Lung microvascular endothelial cell (primary cell): ENCODE measurements at regions not wholly inside any gene's neighbourhood (a gene's known extent, or its start where the extent isn't known, plus 50 kb on each side); places are given as distances from the start of the nearest gene placed in this dataset.

Experiments used
- DNase-seq, 2 donors: peaks; one replicate each; pipeline versions ENCODE4 v3.0.0 to v3.0.0-alpha.2; 2010; ENCODE audit warnings: low read depth in 2 of 2

DNA sequence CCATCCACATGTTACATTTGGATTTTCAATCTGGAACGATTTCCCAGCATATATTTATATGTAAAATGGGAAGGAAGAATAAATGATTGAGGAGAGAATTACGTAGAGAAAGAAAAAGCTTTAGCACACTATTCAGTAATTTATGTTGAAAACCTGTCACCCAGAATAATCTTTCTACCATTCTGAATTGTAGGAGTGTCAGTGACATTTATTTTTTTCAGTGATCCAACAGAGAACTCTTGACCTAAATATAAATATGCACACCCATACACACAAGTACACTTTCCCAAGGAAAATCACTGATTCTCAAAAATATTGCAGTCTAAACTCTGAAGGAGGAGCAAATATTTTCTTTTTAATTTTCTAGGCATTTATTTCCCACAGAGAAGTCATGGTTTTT is 140.2 kb upstream of the LRP1B start:
- no peak for DNase-seq

- no peak for DNase-seq
These were observed 139.5 kb upstream of the LRP1B start for GRCh38 chr2:142270291-142270690.

DNA sequence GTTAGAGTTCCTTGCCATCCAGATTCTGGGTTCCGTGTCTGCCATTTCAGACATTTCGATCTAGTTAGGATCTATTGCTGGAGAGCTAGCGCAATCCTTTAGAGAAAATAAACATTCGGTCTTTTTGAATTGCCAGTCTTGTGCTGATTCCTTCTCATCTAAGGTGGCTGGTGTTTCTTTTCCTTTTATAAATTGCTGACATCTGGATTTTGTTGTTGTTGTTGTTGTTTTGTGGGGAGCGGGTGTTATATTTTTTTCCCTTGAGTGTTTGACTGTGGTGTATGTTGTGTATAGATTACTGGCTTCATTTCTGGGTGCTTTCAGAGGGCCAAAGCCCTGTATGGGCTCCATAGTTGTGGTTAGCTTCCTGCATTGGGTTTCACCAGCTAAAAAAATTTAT is 128.5 kb upstream of the LRP1B start:
- no peak for DNase-seq

GRCh38 chr2:142254031-142254430 is 123.2 kb upstream of the LRP1B start:
- DNase-seq = no peak

DNA sequence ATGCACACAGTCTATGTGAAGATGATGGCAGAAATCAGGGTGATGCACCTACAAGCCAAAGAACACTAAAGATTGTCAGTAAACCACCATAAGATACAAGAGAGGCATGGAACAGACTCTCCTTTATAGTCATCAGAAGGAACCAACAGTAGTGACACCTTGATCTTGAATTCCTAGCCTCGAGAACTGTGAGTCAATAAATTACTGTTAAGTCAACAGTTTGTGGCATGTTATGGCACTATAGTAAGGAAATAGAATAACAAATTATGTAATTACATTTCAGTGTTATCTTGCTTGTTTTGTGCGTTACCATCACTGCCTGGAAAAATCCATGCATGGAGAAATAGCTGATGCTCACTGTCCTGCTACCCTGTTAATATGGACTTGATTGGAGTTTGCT is 110.2 kb upstream of the LRP1B start:
- DNase-seq = no peak

GRCh38 chr2:142236181-142236580 is 105.4 kb upstream of the LRP1B start:
- no peak for DNase-seq

DNA sequence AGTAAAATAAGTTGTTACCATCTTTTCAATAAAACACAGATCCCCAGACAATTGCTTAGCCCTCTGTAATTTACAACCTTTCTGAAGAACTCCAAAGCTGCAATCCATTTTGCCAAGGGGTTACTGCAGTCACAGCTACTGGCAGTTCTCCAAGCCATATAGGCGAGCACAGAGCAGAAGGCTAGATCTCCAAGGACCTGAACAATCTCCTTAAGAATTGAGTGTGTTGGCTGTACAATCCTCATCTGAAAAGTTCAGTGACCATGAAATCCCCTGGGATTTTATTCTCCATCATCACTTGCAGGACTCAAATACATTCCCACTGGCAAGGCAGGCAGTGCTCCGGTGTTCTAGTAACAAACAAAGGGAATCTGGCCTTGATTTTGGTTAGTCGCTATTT is 103.9 kb upstream of the LRP1B start:
- DNase-seq = no peak

- DNase-seq = no peak
These were observed 92.5 kb upstream of the LRP1B start for GRCh38 chr2:142223309-142223708.

DNA sequence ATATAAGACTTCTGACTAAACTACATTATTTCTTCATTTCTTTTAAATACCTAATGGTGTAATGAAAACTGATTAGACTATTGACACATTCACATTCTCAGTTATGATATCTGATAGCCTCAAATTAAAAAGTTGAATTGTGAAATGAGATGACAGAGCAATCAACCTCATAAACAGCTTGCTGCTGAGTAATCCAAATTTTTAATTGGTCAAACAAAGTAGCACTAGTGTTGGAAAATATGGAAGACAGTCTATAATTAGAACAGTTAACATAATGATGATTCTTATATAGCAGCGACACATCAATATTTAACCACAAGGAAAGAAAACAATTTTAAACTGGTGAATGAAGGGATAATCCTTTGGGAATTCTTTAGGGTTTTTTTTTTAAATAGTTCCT is 91.9 kb upstream of the LRP1B start:
- no peak for DNase-seq

- DNase-seq = no peak
These were observed 90.1 kb upstream of the LRP1B start for GRCh38 chr2:142220901-142221300.

DNA sequence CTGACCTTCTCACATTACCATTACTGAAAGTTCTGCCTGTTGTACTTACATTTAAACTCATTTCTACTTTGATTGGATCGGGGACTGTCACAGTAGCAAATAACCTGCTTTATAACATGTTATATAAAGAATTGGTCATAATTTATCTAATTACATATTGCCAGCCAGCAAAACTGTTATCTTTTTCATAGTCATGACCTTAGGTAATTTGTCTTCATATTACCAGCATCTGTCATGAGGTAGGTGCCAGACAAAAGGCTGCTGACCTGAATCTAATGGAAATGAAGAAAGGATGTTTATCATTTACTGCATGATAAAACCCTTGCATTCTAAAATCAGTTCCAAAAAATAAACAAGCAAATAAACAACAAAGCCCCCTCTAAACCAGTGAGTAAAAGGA is 89.4 kb upstream of the LRP1B start:
- DNase-seq = no peak

DNA sequence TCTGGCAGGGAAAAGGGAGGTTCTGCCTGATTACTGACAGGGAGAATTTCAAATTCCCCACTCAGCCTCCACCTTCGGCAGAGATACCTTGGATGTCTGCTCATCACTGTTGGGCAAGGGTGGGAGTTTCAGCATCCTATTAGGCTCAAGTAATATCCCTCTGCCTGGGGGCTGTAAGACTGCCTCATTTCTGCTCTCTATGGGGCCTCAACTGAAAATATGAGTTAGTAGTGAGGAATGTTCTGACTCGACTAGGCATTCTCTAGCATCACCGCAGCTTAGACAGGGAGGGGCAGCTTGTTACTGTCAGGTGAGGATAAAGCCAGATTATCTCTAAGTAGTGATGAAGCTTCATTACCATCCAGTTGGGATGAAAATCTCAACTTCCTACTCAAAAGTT is 87.7 kb upstream of the LRP1B start:
- DNase-seq = no peak

- DNase-seq = peak in 1 of 2 donors; percentile 37
These were observed 87.0 kb upstream of the LRP1B start for GRCh38 chr2:142217804-142218203.

DNA sequence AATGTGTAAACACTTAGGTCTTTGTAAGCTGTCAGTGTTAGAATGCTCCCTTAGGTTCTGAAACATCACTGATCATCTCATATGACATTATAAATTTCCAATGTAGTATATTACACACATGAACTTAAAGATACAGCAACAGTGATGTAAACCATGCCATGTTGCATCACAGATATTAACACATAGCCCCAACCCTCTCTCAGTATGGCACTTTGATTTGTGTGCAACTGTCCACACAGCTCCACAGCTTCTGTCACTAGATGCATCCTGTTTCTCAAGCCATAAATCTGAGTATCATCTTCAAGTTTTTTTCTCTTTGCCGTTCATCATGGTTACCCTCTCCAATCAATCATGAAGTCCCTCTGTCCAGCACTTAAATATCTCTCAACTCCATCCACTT is 69.2 kb upstream of the LRP1B start:
- no peak for DNase-seq

- no peak for DNase-seq
These were observed 68.3 kb upstream of the LRP1B start for GRCh38 chr2:142199073-142199472.

GRCh38 chr2:142190805-142191204 is 60.0 kb upstream of the LRP1B start:
- DNase-seq = peak in 1 of 2 donors; percentile 79

GRCh38 chr2:142189501-142189900 is 58.7 kb upstream of the LRP1B start:
- DNase-seq = no peak

DNA sequence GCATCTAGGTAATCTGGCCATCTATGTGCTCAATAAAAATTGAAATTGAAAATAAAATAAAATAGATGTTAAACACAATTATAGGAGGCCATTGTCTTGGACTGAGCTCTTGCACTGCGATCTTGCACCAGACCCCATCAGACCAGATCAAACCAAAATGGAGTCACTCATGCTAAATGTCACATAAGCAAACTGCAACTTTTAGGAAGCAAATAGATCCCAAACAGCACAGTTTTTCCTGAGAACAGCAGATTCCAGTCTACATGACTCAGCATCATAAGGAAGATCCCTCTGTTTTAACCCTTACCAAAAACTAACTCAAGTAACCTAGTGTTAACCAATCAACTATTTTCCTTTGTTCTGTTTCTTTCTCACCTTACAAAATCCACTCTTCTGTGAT is 57.7 kb upstream of the LRP1B start:
- DNase-seq = no peak

- peak; percentile 32 to 71 for DNase-seq
These were observed 50.2 kb upstream of the LRP1B start for GRCh38 chr2:142180820-142181533.
